A549 (cell line): ENCODE measurements at regions not wholly inside any gene's neighbourhood (a gene's known extent, or its start where the extent isn't known, plus 50 kb on each side); places are given as distances from the start of the nearest gene placed in this dataset.

ENCODE experiments used
- ATAC-seq, 2 experiments: fragments of 200-7000 bp in 1 of 2; fragments of >200 bp in 1 of 2; cut with Nextera tagmentation in 1 of 2; cut with Tn5 transposase in 1 of 2; 3 replicates each; pipeline versions ENCODE4 v1.8.0 to v1.9.1; 2018 to 2020; ENCODE audit warnings: mild to moderate bottlenecking in 1 of 2, moderate library complexity in 1 of 2
- CTCF ChIA-PET: fragments of 300-600 bp; sonication (Branson Sonifier 250); formaldehyde crosslinking; extraction: SDS; loops from one replicate; lab custom pipeline; 2021; ENCODE audit warnings: antibody characterized with exemption, inconsistent platforms; lab: Yijun Ruan, JAX
- POLR2A ChIA-PET: fragments of 350-600 bp; formaldehyde crosslinking; extraction: SDS; loops from one replicate; lab custom pipeline; 2021; ENCODE audit warnings: antibody characterized with exemption, inconsistent platforms; lab: Yijun Ruan, JAX
- DNase-seq, 2 experiments: peaks; one replicate each; pipeline versions ENCODE4 v3.0.0 to v3.0.0-alpha.2; 2011 to 2016; ENCODE audit warnings: low read depth in 1 of 2, low spot score in 1 of 2
- FAIRE-seq: peaks from 2 replicates; lab custom pipeline; 2011; peaks lifted over from hg19 to GRCh38; lab: Jason Lieb, UNC
- H3K27ac ChIP-seq, 2 experiments: fragments of >200 bp; sonication (Bioruptor Twin); formaldehyde crosslinking; 3 replicates each; pipeline ENCODE4 v1.5.1; 2016 to 2017
- H3K4me1 ChIP-seq: fragments of >200 bp; sonication (Bioruptor Twin); formaldehyde crosslinking; 3 replicates; pipeline ENCODE4 v1.6.1; 2016
- H3K4me2 ChIP-seq: fragments of >200 bp; sonication (Bioruptor Twin); formaldehyde crosslinking; 3 replicates; pipeline ENCODE4 v1.6.1; 2016
- H3K4me3 ChIP-seq: fragments of >200 bp; sonication (Bioruptor Twin); formaldehyde crosslinking; 3 replicates; pipeline ENCODE4 v1.5.1; 2016
- H3K9me3 ChIP-seq: fragments of >200 bp; sonication (Bioruptor Twin); formaldehyde crosslinking; 3 replicates; pipeline ENCODE4 v1.6.1; 2016
- ATOH8 ChIP-seq: fragments of 250-450 bp; sonication (Bioruptor Pico); IDR thresholded peaks from 2 replicates; pipeline ENCODE4 v1.5.0; 2020; ENCODE audit warnings: low read depth, mild to moderate bottlenecking, moderate library complexity
- BCL3 ChIP-seq: fragments of >200 bp; sonication (Bioruptor Twin); formaldehyde crosslinking; IDR thresholded peaks from 3 replicates; pipeline ENCODE4 v1.6.1; 2016
- CBX2 ChIP-seq: fragments of 200-600 bp; sonication (generic); IDR thresholded peaks from 2 replicates; pipeline ENCODE4 v1.6.1; 2016; ENCODE audit warnings: low read depth, mild to moderate bottlenecking, borderline replicate concordance
- CEBPB ChIP-seq, 2 experiments: fragments of >200 bp in 1 of 2; sonication (Bioruptor Twin) in 1 of 2; formaldehyde crosslinking in 1 of 2; IDR thresholded peaks; 2 replicates each; pipeline ENCODE4 v1.6.1; 2012 to 2016
- CHD2 ChIP-seq: fragments of 150-350 bp; IDR thresholded peaks from 2 replicates; pipeline ENCODE4 v1.6.1; 2014; ENCODE audit warnings: low read length; ENCODE audit not compliant: partially characterized antibody
- ELK1 ChIP-seq: fragments of 150-350 bp; IDR thresholded peaks from 2 replicates; pipeline ENCODE4 v1.6.1; 2014; ENCODE audit warnings: low read depth, mild to moderate bottlenecking, low read length
- EP300 ChIP-seq, 2 experiments: fragments of >200 bp; sonication (Bioruptor Twin); formaldehyde crosslinking; IDR thresholded peaks; 2 replicates in 1 of 2; 3 replicates in 1 of 2; pipeline ENCODE4 v1.6.1; 2016 to 2017
- FOSB ChIP-seq: fragments of 250-450 bp; sonication (Bioruptor Pico); IDR thresholded peaks from 2 replicates; pipeline ENCODE4 v1.5.0; 2020; ENCODE audit warnings: mild to moderate bottlenecking, moderate library complexity
- FOSL2 ChIP-seq, 2 experiments: fragments of 450-650 bp in 1 of 2; fragments of >200 bp in 1 of 2; sonication (Bioruptor Twin) in 1 of 2; formaldehyde crosslinking; IDR thresholded peaks; 2 replicates each; pipeline versions ENCODE4 v1.5.0 to v1.6.1; 2016 to 2020; ENCODE audit warnings: mild to moderate bottlenecking in 1 of 2, moderate library complexity in 1 of 2
- GATA3 ChIP-seq: IDR thresholded peaks from 2 replicates; pipeline ENCODE4 v1.6.1; 2012; ENCODE audit warnings: borderline replicate concordance
- HDAC2 ChIP-seq: fragments of 200-600 bp; sonication (generic); IDR thresholded peaks from 2 replicates; pipeline ENCODE4 v1.6.1; 2016
- HEYL ChIP-seq: fragments of 250-450 bp; sonication (Bioruptor Pico); IDR thresholded peaks from 2 replicates; pipeline ENCODE4 v1.8.0; 2021; ENCODE audit warnings: mild to moderate bottlenecking, moderate library complexity
- HOXA7 ChIP-seq: fragments of 250-450 bp; sonication (Bioruptor Pico); IDR thresholded peaks from 2 replicates; pipeline ENCODE4 v1.5.0; 2020; ENCODE audit warnings: mild to moderate bottlenecking, moderate library complexity
- KDM1A ChIP-seq: fragments of 200-600 bp; sonication (generic); IDR thresholded peaks from 2 replicates; pipeline ENCODE4 v1.6.1; 2016; ENCODE audit warnings: low read depth, mild to moderate bottlenecking
- MAFK ChIP-seq: fragments of 450-650 bp; IDR thresholded peaks from 2 replicates; pipeline ENCODE4 v1.6.1; 2014; ENCODE audit not compliant: partially characterized antibody
- MYC ChIP-seq: IDR thresholded peaks from 2 replicates; pipeline ENCODE4 v1.6.1; 2012; ENCODE audit warnings: mild to moderate bottlenecking, inconsistent platforms, low read length, improper control_type of control experiment, borderline replicate concordance
- NFE2L2 ChIP-seq: fragments of 150-350 bp; conservative IDR thresholded peaks from 2 replicates; pipeline ENCODE4 v1.6.1; 2014; ENCODE audit warnings: low read length
- NPAS2 ChIP-seq: fragments of 250-450 bp; sonication (Bioruptor Pico); IDR thresholded peaks from 2 replicates; pipeline ENCODE4 v1.8.0; 2022; ENCODE audit warnings: mild to moderate bottlenecking, moderate library complexity, borderline replicate concordance
- NR3C1 ChIP-seq: fragments of >200 bp; sonication (Bioruptor Twin); formaldehyde crosslinking; IDR thresholded peaks from 3 replicates; pipeline ENCODE4 v1.6.1; 2017
- PHF8 ChIP-seq: fragments of 200-600 bp; sonication (generic); IDR thresholded peaks from 2 replicates; pipeline ENCODE4 v1.6.1; 2016; ENCODE audit warnings: low read depth, mild to moderate bottlenecking, antibody characterized with exemption, moderate library complexity, borderline replicate concordance
- POLR2A ChIP-seq: IDR thresholded peaks from 2 replicates; pipeline ENCODE4 v1.6.1; 2012; ENCODE audit warnings: mild to moderate bottlenecking, low read length
- POLR2AphosphoS2 ChIP-seq: conservative IDR thresholded peaks from 2 replicates; pipeline ENCODE4 v1.6.1; 2012; ENCODE audit warnings: low read length, improper control_type of control experiment, inconsistent platforms
- RAD21 ChIP-seq, 2 experiments: fragments of >200 bp in 1 of 2; sonication (Bioruptor Twin) in 1 of 2; formaldehyde crosslinking in 1 of 2; IDR thresholded peaks in 1 of 2; conservative IDR thresholded peaks in 1 of 2; 2 replicates in 1 of 2; 3 replicates in 1 of 2; pipeline ENCODE4 v1.6.1; 2012 to 2018; ENCODE audit warnings: inconsistent platforms in 1 of 2
- RARB ChIP-seq: fragments of 250-450 bp; sonication (Bioruptor Pico); IDR thresholded peaks from 2 replicates; pipeline ENCODE4 v1.8.0; 2021; ENCODE audit warnings: mild to moderate bottlenecking, moderate library complexity
- RFX5 ChIP-seq: fragments of 450-650 bp; IDR thresholded peaks from 2 replicates; pipeline ENCODE4 v1.7.1; 2014; ENCODE audit warnings: antibody characterized with exemption, mild to moderate bottlenecking, moderate library complexity
- SMC3 ChIP-seq: fragments of >200 bp; sonication (Bioruptor Twin); formaldehyde crosslinking; IDR thresholded peaks from 3 replicates; pipeline ENCODE4 v1.6.1; 2018; ENCODE audit warnings: inconsistent platforms
- SREBF2 ChIP-seq: fragments of 450-650 bp; IDR thresholded peaks from 2 replicates; pipeline ENCODE4 v1.6.1; 2014; ENCODE audit warnings: mild to moderate bottlenecking, moderate library complexity
- ZSCAN20 ChIP-seq: fragments of 250-450 bp; sonication (Bioruptor Pico); IDR thresholded peaks from 2 replicates; pipeline ENCODE4 v1.8.0; 2022; ENCODE audit warnings: mild to moderate bottlenecking, moderate library complexity
- WGBS: methylation state at CpG from one replicate; pipeline ENCODE4 v1.1.6; 2017; ENCODE audit errors: missing lambda C conversion rate; 5-methylcytosine and 5-hydroxymethylcytosine counted together

GRCh38 chrX:68991691-68992345 is 163.0 kb downstream of the EFNB1 start:
- H3K27ac ChIP-seq = no peak overlapping the region
- FAIRE-seq (no peak), DNase-seq (no peak)
- WGBS = 52% methylated on average over 3 of the region's 3 CpGs
- H3K4me3 ChIP-seq = no peak overlapping the region
- H3K4me2 ChIP-seq = no peak overlapping the region
- ChIA-PET CTCF (no interaction called here), POLR2A (no interaction called here)
- H3K4me1 ChIP-seq = no peaks in the 10 kb centered on the region
- TF ChIP-seq PHF8 (no peak), RARB (CRISPR knock-in tag) (no peak)
- TF ChIP-seq, all 56 proteins: peak for 0
- no peaks in the 10 kb centered on the region for H3K9me3 ChIP-seq
- ATAC-seq = no peak

GRCh38 chrX:68990948-68991347 is 162.1 kb downstream of the EFNB1 start:
- CTCF ChIA-PET = no interaction called here
- ATAC-seq = no peak

GRCh38 chrX:68989865-68990606 is 161.2 kb downstream of the EFNB1 start:
- CTCF ChIA-PET = interaction anchor here (1.8 kb wide), 1 partner anchor 43 kb away, joined by 4 read pairs; no protein-coding TSS in a partner anchor
- FAIRE-seq (no peak), ATAC-seq (no peak), DNase-seq (no peak)
- no peak overlapping the region for H3K4me3 ChIP-seq
- TF ChIP-seq NR3C1 (no peak), POLR2AphosphoS2 (no peak), RAD21 (conservative IDR thresholded peaks at IDR 0.05 in 1 of 2, IDR thresholded peaks at IDR 0.05 in 1 of 2) (no peak), MAFK (no peak), HOXA7 (CRISPR knock-in tag) (no peak), NFE2L2 (no peak), ELK1 (no peak), RARB (CRISPR knock-in tag) (no peak), CHD2 (no peak), FOSL2 (IDR thresholded peaks at IDR 0.05) (no peak), FOSL2 (CRISPR knock-in tag; IDR thresholded peaks at IDR 0.05) (no peak), NPAS2 (CRISPR knock-in tag) (no peak), RFX5 (no peak), EP300 (IDR thresholded peaks at IDR 0.05) (no peak), GATA3 (no peak), SMC3 (no peak), PHF8 (no peak), CEBPB (IDR thresholded peaks at IDR 0.05) (no peak)
- H3K4me2 ChIP-seq = no peak overlapping the region
- no peaks in the 10 kb centered on the region for H3K9me3 ChIP-seq
- POLR2A ChIA-PET = interaction anchor here (0.7 to 0.9 kb wide), 2 partner anchors 101 to 161 kb away, joined by 3 read pairs; partner anchors contain the start of gene EFNB1
- 73% methylated on average over 11 of the region's 17 CpGs for WGBS
- no peak overlapping the region for H3K27ac ChIP-seq
- no peaks in the 10 kb centered on the region for H3K4me1 ChIP-seq

More at GRCh38 chrX:68990948-68991347, 162.1 kb downstream of the EFNB1 start:
- 60% methylated on average over 1 of the region's 1 CpG for WGBS
- TF ChIP-seq PHF8 = no peak
- POLR2A ChIA-PET = no interaction called here
- DNase-seq (no peak), FAIRE-seq (no peak)
- no peak overlapping the region for H3K4me2 ChIP-seq
- H3K9me3 ChIP-seq = no peaks in the 10 kb centered on the region
- no peak overlapping the region for H3K27ac ChIP-seq
- H3K4me1 ChIP-seq = no peaks in the 10 kb centered on the region
- no peak overlapping the region for H3K4me3 ChIP-seq

GRCh38 chrX:68989456-68989855 is 160.6 kb downstream of the EFNB1 start:
- no peak for FAIRE-seq
- Histone ChIP-seq H3K4me3 (no peak overlapping the region), H3K27ac (no peak overlapping the region), H3K9me3 (no peaks in the 10 kb centered on the region), H3K4me1 (no peaks in the 10 kb centered on the region), H3K4me2 (no peak overlapping the region)
- WGBS = no CpG with 5 or more reads among the region's 1 CpG
- ChIA-PET POLR2A (interaction anchor here (0.7 to 0.9 kb wide), 2 partner anchors 101 to 161 kb away, joined by 3 read pairs; partner anchors contain the start of gene EFNB1), CTCF (interaction anchor here (1.8 kb wide), 1 partner anchor 43 kb away, joined by 4 read pairs; no protein-coding TSS in a partner anchor)
- no peak for DNase-seq
- no peak for ATAC-seq
- TF ChIP-seq POLR2A = no peak
- TF ChIP-seq HOXA7 (CRISPR knock-in tag) = no peak
- no peak for TF ChIP-seq NPAS2 (CRISPR knock-in tag)
- no peak for TF ChIP-seq CBX2
- no peak for TF ChIP-seq ATOH8 (CRISPR knock-in tag)
- TF ChIP-seq BCL3 = no peak
- TF ChIP-seq MYC = no peak
- no peak for TF ChIP-seq ZSCAN20 (CRISPR knock-in tag)
- no peak for TF ChIP-seq NR3C1
- no peak for TF ChIP-seq FOSB (CRISPR knock-in tag)
- TF ChIP-seq RARB (CRISPR knock-in tag) = no peak
- TF ChIP-seq HEYL (CRISPR knock-in tag) = no peak
- TF ChIP-seq SREBF2 = no peak
- no peak for TF ChIP-seq HDAC2
- TF ChIP-seq KDM1A = no peak
